Jurkat, Clone E6-1 (cell line): ENCODE measurements at regions not wholly inside any gene's neighbourhood (a gene's known extent, or its start where the extent isn't known, plus 50 kb on each side); places are given as distances from the start of the nearest gene placed in this dataset.

ENCODE experiments used
- DNase-seq: peaks from one replicate; pipeline ENCODE4 v3.0.0-alpha.2; 2011; ENCODE audit warnings: low read depth, low spot score
- H3K4me3 ChIP-seq: 2 replicates; pipeline ENCODE4 v1.5.1; 2011; ENCODE audit warnings: mild to moderate bottlenecking, low read length, control low read depth, moderate library complexity

DNA sequence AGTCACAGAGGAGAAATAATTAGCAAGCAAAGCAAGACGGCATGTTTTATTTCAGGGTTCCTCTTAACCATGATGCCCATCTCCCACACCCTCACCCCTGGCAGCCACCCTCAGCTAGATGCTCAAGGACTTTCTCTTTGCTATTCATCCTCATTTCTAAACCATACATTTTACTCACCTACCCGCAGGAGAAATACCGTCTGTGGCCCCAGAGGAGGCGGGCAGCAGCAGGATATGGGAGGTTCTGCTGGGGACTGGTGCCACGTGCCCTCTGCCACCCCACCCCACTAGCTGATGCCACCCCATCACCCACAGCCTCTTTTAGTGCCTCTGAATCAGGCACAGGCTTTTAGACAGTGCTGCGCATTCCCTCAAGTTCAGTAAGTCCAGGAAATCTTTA is 168.7 kb upstream of the ITGB1 start:
- DNase-seq: no peak
- H3K4me3 ChIP-seq: no peak overlapping the region

DNA sequence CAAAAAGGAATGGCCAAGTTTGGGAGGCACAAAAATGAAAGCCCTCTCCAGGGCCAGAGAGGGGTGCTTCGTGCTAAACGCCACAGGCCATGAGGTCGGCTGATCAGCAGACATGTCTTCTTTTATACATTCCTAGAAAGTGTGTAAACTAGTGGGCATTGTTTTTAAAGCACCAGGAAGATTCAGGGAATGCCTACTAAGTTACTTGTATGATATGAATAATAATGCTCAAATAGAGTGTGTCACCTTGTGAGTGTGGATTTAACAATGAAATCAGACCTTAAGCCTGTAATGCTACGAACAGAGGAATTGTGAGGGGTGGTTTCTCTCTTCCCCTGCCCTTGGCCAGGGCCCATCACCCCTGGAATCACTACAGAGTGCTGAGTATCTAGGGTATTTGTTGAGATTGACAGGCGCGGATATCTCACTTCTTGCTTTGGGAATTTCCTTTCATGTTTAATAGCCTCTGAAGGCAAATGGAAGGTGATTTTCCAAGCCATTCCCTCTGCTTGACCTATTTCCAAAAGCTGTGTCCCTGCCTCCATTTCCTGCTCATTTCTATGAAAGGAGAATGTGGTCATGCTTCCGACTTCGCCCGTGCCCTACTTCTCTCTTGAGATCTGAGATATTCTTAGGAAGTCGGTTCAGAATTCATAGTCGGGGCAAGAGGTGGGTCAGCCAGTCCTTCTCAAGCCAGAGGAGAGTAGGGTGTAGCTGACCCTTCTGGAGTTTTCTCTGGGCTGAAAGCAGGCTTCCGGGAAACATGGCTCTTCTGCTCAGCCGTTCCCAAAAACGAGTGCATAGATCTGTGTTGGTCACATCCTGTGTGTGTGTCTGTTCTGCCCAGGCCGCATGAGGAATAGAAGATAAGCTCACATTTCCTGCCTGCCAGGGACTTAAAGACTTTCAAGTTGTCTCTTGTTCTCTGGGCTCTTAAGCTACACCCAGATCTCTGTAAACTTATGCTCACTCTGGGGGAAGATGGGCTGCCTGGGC is 167.8 kb upstream of the ITGB1 start:
- peak; percentile 93 for DNase-seq
- no peak overlapping the region for H3K4me3 ChIP-seq

DNA sequence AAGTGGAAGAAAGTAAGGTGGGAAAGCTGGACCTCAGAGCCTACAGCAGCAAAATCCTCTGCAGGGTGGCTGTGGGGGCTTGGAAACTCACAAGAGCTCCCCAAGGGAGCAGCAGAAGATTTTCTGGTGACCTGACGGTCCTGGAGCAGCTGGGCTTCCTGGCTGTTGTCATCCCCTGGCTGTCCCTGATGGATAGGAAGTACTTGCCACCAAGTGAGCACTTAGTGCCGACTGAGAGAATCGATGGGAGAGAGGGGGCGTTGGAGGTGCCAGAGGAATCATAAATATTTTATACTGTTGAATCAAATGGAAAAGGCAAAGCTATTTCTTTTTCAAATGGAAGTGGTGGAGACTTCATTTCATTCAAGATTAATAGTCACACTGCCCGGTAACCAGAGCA is 167.1 kb upstream of the ITGB1 start:
- no peak for DNase-seq
- H3K4me3 ChIP-seq: no peak overlapping the region

DNA sequence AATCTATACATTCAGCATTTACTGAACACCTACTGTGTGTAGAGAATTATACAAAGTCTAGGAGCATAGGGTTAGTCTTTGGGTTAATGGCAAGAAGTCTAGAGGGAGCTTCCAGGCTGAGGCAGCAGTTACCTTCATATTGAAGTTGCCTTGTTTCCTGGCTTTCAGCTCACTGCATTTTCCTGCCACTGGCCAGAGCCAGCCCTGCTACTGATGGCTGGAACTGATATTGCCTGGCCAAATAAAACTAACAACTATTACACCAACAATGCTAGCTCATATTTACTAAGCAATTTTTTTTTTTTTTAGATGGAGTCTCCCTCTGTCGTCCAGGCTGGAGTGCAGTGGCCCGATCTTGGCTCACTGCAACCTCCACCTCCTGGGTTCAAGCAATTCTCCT is 165.7 kb upstream of the ITGB1 start:
- H3K4me3 ChIP-seq: no peak overlapping the region
- DNase-seq: no peak

DNA sequence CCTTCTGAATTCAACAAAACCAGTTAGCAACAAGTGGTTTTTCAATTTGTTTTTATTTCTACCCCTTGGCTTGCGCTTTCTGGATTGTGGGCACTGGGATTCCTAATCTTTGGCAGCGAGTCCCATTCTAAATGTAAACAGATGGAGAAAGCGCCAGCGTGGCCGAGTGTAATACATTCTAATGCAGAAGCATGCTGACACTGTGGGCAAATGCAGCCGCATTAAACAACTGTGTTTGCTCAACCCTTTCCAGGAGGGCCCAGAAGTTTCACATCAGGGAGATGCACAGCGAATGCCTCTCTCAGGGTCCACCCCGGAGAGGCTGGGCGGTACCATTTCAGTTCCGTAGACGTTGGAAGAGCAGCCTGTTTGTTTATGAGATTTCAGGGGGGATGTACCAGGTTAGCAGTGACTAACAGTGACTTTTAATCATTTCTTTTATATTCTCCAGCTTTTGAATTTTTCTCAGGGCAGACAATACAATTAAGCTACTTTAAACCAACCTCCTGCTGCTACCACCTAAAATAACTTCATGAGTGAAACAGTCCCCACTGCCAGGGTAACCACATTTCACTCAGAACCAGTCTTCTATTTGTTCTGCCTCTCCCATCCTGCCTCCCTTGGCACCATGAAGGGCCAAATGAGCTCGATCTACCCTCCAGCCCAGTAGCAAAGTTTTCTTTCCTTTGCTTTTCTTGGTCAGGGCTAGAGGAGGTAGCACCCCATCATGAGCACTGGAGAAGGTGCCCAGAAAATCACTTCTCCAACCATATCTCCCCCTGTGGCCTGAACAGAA is 164.2 kb upstream of the ITGB1 start:
- no peak overlapping the region for H3K4me3 ChIP-seq
- no peak for DNase-seq

DNA sequence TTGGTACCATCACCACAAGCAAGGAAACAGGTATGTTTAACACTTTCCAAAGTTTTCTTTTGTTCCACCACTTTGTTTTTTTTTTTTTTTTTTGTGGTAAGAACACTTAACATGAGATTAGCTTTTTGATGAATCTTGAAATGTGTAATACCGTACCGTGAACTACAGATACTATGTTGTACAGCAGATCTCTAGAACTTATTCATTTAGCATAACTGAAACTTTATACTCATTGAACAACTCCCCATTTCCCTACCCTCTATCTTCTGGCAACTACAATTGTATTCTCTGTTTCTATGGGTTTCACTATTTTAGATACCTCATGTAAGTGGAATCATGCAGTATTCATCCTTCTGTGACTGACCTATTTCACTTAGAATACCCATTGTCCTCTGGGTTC is 162.7 kb upstream of the ITGB1 start:
- no peak overlapping the region for H3K4me3 ChIP-seq
- DNase-seq: no peak

DNA sequence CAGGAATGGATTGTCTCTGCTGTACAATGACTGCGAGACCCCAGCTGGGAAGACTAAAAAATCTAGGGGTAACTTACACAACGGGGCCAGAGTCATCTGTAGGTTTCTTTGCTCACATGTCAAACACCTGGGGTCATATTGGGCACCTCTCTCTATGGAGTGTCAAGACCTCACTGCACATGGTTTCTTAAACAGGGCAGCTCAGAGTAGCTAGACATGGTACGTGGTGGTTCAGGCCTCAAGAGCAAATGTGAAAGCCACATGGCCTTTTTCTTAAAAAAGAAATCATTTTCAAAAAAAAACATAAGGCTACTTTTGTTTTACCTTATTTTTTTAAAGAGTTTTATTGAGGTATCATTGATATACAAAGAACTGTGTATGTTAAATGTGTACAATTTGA is 162.2 kb upstream of the ITGB1 start:
- no peak for DNase-seq
- H3K4me3 ChIP-seq: no peak overlapping the region

DNA sequence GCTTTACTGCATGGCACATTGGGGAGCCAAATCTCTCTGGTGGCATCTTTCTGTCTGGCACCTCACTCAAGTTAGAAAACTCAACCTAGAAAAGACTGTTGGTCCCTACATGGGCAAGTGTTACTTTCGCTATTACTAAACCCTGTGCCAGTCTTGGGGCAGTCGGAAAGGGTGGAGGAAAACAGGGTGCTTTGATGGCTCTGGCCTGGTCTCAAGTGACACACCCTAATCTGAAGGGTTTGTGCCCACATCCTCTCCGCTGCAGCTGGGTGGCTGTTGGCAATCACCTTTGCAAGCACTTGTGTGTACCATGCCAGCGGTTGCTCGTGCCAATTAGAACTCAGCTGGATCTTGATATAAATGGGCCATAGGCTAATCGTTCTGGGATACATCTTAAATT is 159.8 kb upstream of the ITGB1 start:
- no peak overlapping the region for H3K4me3 ChIP-seq
- DNase-seq: no peak

DNA sequence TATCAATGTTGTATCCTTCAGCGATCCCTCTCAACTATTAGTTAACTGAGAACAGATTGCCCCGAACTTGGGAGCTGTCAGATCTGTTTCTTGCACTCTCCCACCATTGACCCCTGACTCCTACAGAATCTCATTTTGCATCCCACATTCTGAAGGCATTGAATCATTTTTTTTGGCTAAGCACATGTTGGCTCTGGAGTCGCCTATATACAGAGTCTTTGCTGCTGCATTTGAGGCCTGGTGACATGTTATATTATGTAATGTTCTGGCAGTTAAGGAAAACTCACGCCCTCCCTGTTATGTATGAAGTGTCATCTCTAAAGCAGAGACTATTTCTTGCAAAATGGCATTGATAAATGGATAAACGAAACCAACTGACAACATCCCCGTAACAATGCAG is 159.2 kb upstream of the ITGB1 start:
- DNase-seq: no peak
- no peak overlapping the region for H3K4me3 ChIP-seq

DNA sequence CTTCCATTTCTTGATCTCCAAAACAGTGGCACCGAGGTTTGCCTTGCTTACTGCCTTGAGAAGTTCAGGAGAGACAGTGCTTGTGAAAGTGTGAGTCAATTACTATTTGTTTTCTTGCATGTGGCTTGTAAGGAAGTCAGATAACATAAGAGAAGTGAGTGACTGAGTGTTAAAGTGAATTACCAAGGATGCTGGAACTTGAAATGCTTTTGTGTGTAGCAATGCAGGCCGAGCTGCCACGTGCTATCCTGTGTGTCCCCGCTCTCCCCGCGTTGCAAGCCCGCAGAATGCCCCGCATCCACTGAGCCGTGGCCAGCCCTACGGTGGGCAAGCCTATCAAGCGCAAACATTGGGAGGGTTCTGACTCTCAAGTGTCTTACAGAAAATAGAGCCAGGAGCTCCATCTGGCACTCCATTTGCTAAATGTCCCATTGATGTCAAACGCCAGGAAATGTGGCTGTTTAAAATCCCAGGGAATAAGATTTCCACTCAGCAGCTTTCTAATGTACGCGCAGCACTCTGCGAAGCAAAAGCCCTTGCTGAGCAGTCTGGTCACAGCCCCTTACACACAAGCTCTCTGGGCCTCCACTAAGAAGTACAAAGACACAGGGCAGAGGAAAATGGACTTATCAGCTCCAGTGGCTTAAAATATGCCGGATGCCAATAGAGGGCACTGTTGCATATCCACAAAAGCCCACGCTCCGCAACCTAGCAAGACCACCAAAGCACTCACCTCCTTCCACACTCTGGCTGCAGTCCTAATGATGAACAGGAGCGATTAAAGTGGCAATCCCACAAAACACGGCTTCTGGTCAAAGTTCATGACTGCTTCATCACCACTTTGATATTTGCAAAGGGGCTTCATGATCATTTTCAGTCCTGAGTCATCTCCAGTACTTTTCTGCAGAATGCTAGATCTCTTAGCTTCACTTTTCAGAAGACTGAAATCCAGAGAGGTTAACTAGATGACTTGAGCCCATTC is 158.0 kb upstream of the ITGB1 start:
- DNase-seq: peak; percentile 70

DNA sequence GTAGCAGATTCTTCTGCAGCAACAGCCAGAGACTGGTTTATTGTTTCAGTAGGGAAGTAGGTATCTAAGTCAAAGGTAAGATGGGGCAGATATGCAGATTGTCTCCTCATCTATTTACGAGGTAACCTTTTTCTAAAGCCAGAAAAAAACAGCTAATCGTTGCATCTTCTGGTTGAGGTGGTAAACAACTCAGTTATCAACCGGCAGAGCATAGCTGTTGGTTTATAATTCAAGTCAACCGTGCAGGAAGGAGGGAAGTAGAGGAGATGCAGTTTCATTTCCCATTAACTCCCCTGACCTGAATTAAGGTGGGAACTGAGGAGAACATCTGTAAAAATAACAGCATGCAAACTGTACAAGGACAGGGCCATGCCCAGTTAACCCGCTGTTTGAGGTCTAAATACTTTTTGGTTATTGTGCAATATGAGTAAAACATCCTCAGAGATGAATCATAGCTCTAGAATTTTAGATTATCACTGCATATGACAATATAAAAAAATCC is 156.5 kb upstream of the ITGB1 start:
- DNase-seq: no peak

More for the DNA sequence above, 158.0 kb upstream of the ITGB1 start:
- no peak overlapping the region for H3K4me3 ChIP-seq

DNA sequence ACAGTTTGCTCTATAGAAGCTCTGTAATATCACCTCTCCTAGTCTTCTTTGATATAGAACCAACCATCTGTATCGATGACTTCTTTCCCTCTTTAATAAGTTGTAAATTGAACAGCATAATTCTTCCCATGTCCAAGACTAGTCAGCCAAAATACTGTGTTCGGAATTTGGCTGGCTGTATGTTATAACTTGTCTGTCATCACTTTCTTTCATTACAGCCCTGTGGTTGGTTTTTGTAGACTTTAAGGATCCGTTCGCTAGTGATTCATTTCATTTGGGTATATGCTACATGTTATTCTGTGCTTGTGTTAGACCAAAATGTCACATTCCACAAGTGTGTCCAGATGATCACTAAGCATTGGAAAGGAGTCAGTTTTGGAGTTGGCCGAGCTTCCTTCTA is 155.4 kb upstream of the ITGB1 start:
- no peak overlapping the region for H3K4me3 ChIP-seq
- DNase-seq: no peak

More for the DNA sequence above, 156.5 kb upstream of the ITGB1 start:
- H3K4me3 ChIP-seq: no peak overlapping the region

DNA sequence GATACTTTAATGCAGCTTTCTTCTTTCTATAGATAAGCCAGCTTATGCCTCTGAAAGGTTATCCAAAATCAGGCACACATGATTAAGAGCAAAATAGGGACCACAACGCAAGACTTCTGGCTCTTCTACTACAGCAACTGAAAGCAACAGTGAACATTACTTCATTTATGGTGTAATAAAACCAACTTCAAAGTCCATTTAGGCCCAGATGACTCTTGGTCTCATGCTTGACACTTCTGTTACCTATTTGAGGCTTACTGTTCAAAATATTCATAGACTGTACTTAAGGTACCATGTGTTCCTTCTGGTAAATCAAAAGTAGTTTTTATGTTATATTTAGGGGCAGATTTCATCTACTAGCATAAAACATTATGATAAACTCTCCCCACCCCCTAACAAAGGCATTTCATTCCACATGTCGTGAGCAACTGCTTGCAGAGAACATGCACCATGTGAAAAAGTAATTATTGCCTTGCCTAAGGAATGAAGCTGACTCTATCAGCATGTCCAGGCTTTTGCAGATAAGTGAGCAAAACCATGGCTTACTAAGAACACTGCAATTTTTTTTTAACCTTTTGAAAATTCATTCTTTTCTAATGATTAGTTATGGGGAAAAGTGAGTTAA is 154.9 kb upstream of the ITGB1 start:
- no peak for DNase-seq
- no peak overlapping the region for H3K4me3 ChIP-seq

DNA sequence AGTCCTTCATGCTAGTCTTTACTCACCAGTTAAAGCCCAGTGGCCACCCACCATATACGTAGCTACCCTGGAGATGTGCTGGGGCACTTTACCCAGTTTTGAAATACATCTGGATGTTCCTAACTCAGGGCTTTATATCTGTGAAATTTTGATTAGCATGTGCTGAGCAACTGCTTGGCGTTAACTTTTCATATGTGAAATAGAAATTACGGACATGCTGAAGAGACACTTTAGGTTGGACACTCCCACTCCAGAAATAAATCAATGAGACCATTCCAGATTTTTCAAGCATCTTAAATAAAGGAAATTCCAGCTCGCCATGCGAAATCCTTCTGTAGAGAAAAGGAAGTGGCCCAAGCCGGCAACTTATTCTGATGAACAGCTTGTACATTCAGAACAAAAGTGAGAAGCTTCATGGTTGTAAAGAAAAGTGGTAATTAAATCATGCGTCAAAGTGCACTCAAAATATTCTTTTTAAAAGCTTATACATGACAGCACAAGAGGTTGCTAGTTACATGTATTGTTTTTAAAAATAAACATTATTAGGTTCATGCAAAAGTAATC is 153.5 kb upstream of the ITGB1 start:
- H3K4me3 ChIP-seq: no peak overlapping the region
- no peak for DNase-seq

DNA sequence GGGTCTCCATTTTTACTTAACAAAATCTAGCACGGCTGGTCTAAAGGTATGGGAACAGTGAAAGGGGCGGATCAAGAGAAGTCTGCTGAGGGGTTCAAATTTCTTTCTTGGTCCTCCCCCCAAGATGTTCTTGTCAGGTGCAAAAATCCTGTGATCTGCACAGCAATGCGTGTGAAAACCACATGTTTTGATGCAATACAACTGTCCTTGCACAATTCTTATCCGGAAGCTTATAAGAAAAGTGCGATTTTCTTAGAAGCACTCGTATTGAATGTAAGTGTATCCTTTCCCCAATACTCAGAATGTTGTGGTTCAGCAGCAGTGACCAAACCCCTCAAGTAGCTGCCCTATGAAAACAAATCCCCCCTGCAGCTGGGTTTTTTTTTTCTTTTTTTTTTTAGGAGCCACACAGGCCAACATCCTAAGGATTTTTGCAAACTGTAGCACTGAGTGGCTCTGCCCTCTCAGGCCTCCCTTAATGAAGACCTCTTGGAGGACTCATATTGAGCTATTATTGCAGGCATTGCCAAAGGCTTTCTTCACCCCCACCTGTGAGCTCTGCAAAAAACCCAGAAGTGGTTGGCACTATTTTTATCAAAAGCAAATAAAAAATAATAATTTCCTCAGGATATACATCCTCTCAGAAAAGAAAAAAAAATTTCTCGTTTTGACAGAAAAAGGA is 151.9 kb upstream of the ITGB1 start:
- no peak overlapping the region for H3K4me3 ChIP-seq
- DNase-seq: no peak

DNA sequence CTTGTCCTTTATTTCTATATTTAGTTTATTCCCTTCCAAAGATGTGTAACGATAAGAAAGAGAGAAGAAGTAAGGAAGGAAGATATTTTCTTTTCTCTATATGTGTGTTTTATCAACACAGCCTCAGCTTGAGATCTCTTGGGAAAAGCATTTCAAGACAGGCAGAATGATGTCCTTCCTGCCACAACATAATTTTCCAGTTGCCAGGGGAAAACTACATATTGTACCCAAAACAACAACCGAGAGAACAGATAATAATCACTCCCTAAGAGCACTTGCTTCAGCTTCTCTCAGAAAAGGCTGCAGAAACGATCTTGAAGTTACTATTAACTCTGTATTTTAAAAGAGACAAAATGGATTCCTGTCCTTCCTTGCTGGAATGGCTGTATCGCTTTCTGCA is 151.4 kb upstream of the ITGB1 start:
- no peak overlapping the region for H3K4me3 ChIP-seq
- DNase-seq: no peak

DNA sequence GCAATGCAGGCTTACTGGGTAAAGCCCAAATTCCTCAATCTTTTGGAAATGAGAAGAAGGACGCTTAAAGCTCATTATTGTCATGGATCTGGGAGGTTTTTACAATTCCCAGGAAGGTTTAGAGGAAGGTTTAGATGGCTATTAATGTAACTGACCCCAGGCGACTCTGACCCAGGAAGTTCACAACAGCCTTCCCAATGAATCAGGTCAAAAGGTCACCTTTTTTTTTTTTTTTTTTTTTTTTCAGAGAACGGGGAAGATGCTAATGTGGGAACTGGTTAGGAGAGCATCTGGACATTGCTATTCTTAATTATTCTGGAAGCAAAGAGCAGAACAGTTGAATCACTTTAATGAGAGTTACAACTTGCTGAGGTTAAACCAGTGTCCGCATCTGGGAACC is 149.9 kb upstream of the ITGB1 start:
- DNase-seq: no peak
- H3K4me3 ChIP-seq: no peak overlapping the region

DNA sequence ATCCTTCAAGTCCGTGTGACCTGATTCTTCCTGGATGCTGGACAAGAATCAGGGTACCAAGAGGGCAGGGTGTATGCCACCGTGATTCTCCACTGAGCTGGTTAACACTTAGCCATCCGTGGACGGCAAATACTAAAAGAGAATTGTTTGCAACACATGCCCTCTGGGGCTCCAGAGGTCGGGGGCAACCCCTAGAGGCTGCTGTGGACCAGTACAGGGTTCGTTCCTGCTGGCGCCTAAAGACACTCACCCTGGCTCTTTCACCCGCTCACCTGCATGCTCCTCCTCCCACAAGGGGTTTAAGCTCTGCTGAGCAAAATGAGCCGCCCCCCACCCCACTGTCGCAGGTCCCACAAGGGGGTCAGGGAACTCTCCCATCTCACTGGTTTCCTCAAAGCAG is 148.7 kb upstream of the ITGB1 start:
- DNase-seq: no peak
- no peak overlapping the region for H3K4me3 ChIP-seq
